ENCODE measurements at regions not wholly inside any gene's neighbourhood (a gene's known extent, or its start where the extent isn't known, plus 50 kb on each side); places are given as distances from the start of the nearest gene placed in this dataset.
A peak's percentile ranks its signal among the peaks of the same experiment; 100 is the strongest.

GRCh38 chr22:27583856-27584255 is 217.7 kb downstream of the MN1 start:
- no peak overlapping the region for H3K4me3 ChIP-seq (ENCODE audit: control insufficient read depth, low read depth, low read length)
- no peak for TF ChIP-seq CTCF (conservative IDR thresholded peaks at IDR 0.05; ENCODE audit: control insufficient read depth, insufficient read depth, low read depth, low read length)
- DNase-seq (ENCODE audit: low read depth): no peak

- peak; percentile 10 for DNase-seq (ENCODE audit: low read depth)
- no peak for TF ChIP-seq CTCF (conservative IDR thresholded peaks at IDR 0.05; ENCODE audit: control insufficient read depth, insufficient read depth, low read depth, low read length)
- H3K4me3 ChIP-seq (ENCODE audit: control insufficient read depth, low read depth, low read length): no peak overlapping the region
Measured at GRCh38 chr22:27585141-27585540, 216.4 kb downstream of the MN1 start.

DNA sequence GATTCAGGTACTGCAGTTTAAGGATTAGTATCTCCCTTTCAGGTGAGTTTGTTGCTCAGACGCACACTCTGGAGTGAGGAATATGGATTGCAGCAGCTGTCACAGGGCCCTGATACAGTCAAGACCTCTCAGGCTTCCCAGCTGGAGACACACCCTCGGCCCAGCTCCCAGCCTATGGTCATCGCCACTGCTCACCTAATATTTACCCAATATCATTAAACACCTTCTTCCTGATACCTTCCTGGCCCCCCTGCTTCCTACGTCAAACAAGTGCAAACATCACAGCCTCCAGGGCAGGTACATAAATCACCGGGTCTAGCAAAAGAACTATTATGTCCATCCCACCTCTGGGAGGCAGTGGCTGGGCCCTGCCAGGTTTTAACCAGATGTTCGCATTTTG is 213.3 kb downstream of the MN1 start:
- TF ChIP-seq CTCF (conservative IDR thresholded peaks at IDR 0.05; ENCODE audit: control insufficient read depth, insufficient read depth, low read depth, low read length): no peak
- no peak for DNase-seq (ENCODE audit: low read depth)
- H3K4me3 ChIP-seq (ENCODE audit: control insufficient read depth, low read depth, low read length): no peak overlapping the region

- TF ChIP-seq CTCF (conservative IDR thresholded peaks at IDR 0.05; ENCODE audit: control insufficient read depth, insufficient read depth, low read depth, low read length): no peak
- no peak overlapping the region for H3K4me3 ChIP-seq (ENCODE audit: control insufficient read depth, low read depth, low read length)
- no peak for DNase-seq (ENCODE audit: low read depth)
Measured at GRCh38 chr22:27588915-27589314, 212.6 kb downstream of the MN1 start.

DNA sequence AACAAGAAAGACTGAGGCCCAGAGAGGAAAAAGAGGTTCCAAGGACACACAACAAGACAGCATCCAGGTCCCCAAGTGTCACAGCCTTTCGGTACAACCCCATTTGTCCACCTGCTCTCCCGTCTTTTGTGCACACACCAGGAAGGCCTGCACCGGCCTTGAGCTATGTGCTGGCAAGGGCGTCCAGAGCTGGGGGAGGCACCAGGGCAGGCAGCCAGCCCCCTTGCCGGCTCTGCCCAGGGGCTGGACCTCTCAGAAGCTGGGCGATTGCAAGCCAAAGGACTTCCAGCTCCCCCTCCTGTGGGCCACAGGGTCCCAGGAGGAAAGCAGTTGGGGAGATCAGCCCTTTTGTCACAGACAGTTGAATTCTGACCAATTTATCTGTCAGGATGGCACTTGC is 210.5 kb downstream of the MN1 start:
- no peak overlapping the region for H3K4me3 ChIP-seq (ENCODE audit: control insufficient read depth, low read depth, low read length)
- no peak for DNase-seq (ENCODE audit: low read depth)
- no peak for TF ChIP-seq CTCF (conservative IDR thresholded peaks at IDR 0.05; ENCODE audit: control insufficient read depth, insufficient read depth, low read depth, low read length)

- no peak for TF ChIP-seq CTCF (conservative IDR thresholded peaks at IDR 0.05; ENCODE audit: control insufficient read depth, insufficient read depth, low read depth, low read length)
- no peak for DNase-seq (ENCODE audit: low read depth)
- no peak overlapping the region for H3K4me3 ChIP-seq (ENCODE audit: control insufficient read depth, low read depth, low read length)
Measured at GRCh38 chr22:27593378-27593777, 208.2 kb downstream of the MN1 start.

- H3K4me3 ChIP-seq (ENCODE audit: control insufficient read depth, low read depth, low read length): no peak overlapping the region
- TF ChIP-seq CTCF (conservative IDR thresholded peaks at IDR 0.05; ENCODE audit: control insufficient read depth, insufficient read depth, low read depth, low read length): no peak
- DNase-seq (ENCODE audit: low read depth): no peak
Measured at GRCh38 chr22:27594020-27594419, 207.5 kb downstream of the MN1 start.

Measured in fibroblast of mammary gland (primary cell).